Tibial artery (tissue), 4 donors: ENCODE measurements at regions not wholly inside any gene's neighbourhood (a gene's known extent, or its start where the extent isn't known, plus 50 kb on each side); places are given as distances from the start of the nearest gene placed in this dataset.
A peak's percentile ranks its signal among the peaks of the same experiment; 100 is the strongest.

ENCODE experiments used
- DNase-seq, 2 donors: peaks; one replicate each; pipeline ENCODE4 v3.0.0-alpha.2; 2019
- H3K27ac ChIP-seq, 2 donors: fragments of 200-600 bp; sonication (generic) in 1 of 2; 1 replicate in 1 of 2; 2 replicates in 1 of 2; pipeline ENCODE4 v1.5.1; 2018 to 2019; ENCODE audit warnings: mild to moderate bottlenecking in 1 of 2
- H3K27me3 ChIP-seq, 2 donors: fragments of 200-600 bp; sonication (generic) in 1 of 2; one replicate each; pipeline versions ENCODE4 v1.5.1 to v1.6.0; 2016 to 2019
- H3K36me3 ChIP-seq, 3 donors: fragments of 200-600 bp; sonication (generic) in 2 of 3; one replicate each; pipeline ENCODE4 v1.5.1; 2016 to 2019; ENCODE audit warnings: mild to moderate bottlenecking in 2 of 3
- H3K4me1 ChIP-seq, 4 donors: fragments of 200-600 bp; sonication (generic) in 2 of 4; 1 replicate in 3 of 4; 2 replicates in 1 of 4; pipeline ENCODE4 v1.5.1; 2016 to 2019
- H3K4me3 ChIP-seq, 2 donors: fragments of 200-600 bp; sonication (generic) in 1 of 2; 1 replicate in 1 of 2; 2 replicates in 1 of 2; pipeline ENCODE4 v1.5.1; 2018 to 2019; ENCODE audit warnings: mild to moderate bottlenecking in 2 of 2
- H3K9me3 ChIP-seq, 3 donors: fragments of 200-600 bp; sonication (generic) in 1 of 3; one replicate each; pipeline ENCODE4 v1.5.1; 2016 to 2019
- intact Hi-C: fragments of 100-400 bp; cut with DNase I; formaldehyde crosslinking; loops from one replicate; pipeline ENCODE4 v1.15.0; 2023; ENCODE audit warnings: low total_unique reads
- TF ChIP-seq, protein P1 (sequence below), 2 experiments: fragments of 200-600 bp in 1 of 2; fragments of 450-650 bp in 1 of 2; IDR thresholded peaks; one replicate each; pipeline ENCODE4 v1.5.1; 2017 to 2019; ENCODE audit warnings: antibody characterized with exemption in 2 of 2, mild to moderate bottlenecking in 1 of 2, moderate library complexity in 1 of 2

GRCh38 chr3:64342940-64343688 lies 117.8 kb upstream of the PRICKLE2 start:
- intact Hi-C loops, result no loop called here
- Histone ChIP-seq H3K27me3 (no peaks in the 10 kb centered on the region), H3K36me3 (no peaks in the 10 kb centered on the region), H3K27ac (no peak overlapping the region), H3K9me3 (no peaks in the 10 kb centered on the region), H3K4me3 (no peak overlapping the region), H3K4me1 (peaks cover 0 to 21% (median 6%) of the 10 kb centered on the region in 4 donors)
- TF ChIP-seq, protein P1, sequence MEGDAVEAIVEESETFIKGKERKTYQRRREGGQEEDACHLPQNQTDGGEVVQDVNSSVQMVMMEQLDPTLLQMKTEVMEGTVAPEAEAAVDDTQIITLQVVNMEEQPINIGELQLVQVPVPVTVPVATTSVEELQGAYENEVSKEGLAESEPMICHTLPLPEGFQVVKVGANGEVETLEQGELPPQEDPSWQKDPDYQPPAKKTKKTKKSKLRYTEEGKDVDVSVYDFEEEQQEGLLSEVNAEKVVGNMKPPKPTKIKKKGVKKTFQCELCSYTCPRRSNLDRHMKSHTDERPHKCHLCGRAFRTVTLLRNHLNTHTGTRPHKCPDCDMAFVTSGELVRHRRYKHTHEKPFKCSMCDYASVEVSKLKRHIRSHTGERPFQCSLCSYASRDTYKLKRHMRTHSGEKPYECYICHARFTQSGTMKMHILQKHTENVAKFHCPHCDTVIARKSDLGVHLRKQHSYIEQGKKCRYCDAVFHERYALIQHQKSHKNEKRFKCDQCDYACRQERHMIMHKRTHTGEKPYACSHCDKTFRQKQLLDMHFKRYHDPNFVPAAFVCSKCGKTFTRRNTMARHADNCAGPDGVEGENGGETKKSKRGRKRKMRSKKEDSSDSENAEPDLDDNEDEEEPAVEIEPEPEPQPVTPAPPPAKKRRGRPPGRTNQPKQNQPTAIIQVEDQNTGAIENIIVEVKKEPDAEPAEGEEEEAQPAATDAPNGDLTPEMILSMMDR (IDR thresholded peaks at IDR 0.05), result no peak
- DNase-seq, result no peak

DNA sequence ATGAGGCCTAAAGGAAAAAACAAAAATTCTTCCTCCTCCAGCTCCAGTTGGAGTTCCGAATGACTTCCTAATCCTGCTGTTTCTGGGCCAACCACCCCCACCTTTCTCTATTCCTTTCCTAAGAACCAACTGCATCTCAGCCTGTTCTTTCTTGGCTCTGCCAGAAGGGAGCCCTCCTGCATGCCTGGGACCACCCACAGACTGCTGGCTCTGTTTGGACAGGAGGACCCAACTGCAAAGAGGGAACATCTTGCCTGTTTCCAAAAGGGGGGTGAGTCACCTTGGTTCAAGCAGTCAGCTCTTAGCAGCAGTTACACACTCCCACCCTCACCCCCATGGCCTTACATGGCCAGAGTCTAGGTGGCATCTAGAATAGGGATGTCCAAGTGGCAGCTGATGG lies 116.0 kb upstream of the PRICKLE2 start:
- H3K27ac ChIP-seq, result peak overlapping the region in 1 of 2 donors; percentile 17
- DNase-seq, result no peak
- no peak overlapping the region for H3K4me3 ChIP-seq
- no peaks in the 10 kb centered on the region for H3K27me3 ChIP-seq
- H3K9me3 ChIP-seq, result no peaks in the 10 kb centered on the region
- no peaks in the 10 kb centered on the region for H3K36me3 ChIP-seq
- intact Hi-C loops, result no loop called here
- TF ChIP-seq, protein P1 (IDR thresholded peaks at IDR 0.05), result no peak
- peaks cover 0 to 21% (median 6%) of the 10 kb centered on the region in 4 donors for H3K4me1 ChIP-seq

GRCh38 chr3:64340641-64341101 lies 115.4 kb upstream of the PRICKLE2 start:
- Histone ChIP-seq H3K9me3 (no peaks in the 10 kb centered on the region), H3K4me1 (peaks cover 0 to 21% (median 6%) of the 10 kb centered on the region in 4 donors), H3K27me3 (no peaks in the 10 kb centered on the region), H3K36me3 (no peaks in the 10 kb centered on the region), H3K27ac (peak overlapping the region in 1 of 2 donors; percentile 17), H3K4me3 (peak overlapping the region; percentile 2 to 22)
- TF ChIP-seq, protein P1 (IDR thresholded peaks at IDR 0.05), result no peak
- no peak for DNase-seq
- intact Hi-C loops, result no loop called here

DNA sequence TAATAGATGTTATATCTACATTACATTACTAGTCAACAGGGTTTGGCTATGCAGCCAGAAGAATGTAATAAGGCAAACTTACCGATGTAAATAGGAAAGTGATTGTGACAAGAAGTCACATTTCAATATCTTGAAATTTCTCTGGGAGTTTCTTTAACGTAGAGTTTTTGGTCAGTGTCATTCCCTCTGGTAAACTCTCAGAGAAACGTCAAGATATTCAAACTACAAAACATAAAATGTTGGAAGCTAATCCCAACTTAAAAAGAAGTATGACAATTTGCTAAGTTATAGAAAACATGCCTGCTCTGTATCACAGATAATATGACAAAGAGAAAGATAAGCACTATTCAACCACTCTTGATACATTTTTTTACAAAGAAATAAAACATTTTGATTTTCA lies 111.2 kb upstream of the PRICKLE2 start:
- Histone ChIP-seq H3K4me1 (peaks cover 0 to 31% (median 0%) of the 10 kb centered on the region in 4 donors), H3K27ac (no peak overlapping the region), H3K27me3 (no peaks in the 10 kb centered on the region), H3K9me3 (no peaks in the 10 kb centered on the region), H3K4me3 (no peak overlapping the region), H3K36me3 (no peaks in the 10 kb centered on the region)
- TF ChIP-seq, protein P1 (IDR thresholded peaks at IDR 0.05), result no peak
- no peak for DNase-seq
- intact Hi-C loops, result no loop called here

DNA sequence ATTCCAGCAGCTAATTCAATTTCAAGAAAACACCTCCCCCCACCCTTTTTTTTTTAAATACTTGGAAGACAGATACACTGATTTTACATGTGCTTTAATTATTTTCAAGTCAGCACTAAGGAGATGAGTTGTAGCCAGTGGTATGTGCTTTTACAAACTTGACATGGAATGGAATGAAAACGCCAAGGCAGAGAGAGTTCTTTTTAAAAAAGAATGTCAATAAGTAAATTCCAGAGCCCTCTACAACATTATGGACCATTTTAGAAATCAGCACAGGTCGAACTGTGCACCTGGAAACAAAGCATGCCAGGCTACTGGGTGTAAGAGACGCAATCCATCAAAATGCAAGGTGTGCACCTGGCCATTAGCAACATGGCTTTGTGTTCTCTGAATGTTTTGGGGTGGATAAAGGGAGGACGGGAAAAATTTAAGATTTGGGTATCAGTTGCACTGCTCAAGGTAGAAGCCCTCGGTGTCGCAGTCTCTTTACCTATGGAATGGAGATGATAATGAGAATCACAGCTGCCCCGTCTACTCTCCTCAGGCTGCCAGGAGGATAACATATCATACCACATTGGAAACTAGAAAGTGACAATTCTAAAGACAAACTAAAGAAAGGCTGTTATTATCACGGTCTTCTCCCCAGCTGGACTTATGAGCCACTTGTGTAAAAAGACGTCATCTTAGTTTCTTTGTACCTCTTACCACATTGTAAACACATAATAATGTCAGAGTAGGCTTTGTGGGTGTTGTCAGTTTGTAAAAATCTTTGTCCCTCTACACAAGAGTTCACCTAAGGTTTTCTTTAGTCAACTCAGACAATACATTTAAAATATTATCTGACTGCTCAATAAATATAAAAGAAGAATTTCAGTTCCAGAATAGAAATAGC lies 107.4 kb upstream of the PRICKLE2 start:
- intact Hi-C loops, result no loop called here
- Histone ChIP-seq H3K9me3 (no peaks in the 10 kb centered on the region), H3K4me3 (no peak overlapping the region), H3K27me3 (no peaks in the 10 kb centered on the region), H3K4me1 (peaks cover 0 to 17% (median 0%) of the 10 kb centered on the region in 4 donors), H3K27ac (no peak overlapping the region), H3K36me3 (no peaks in the 10 kb centered on the region)
- no peak for DNase-seq
- TF ChIP-seq, protein P1 (IDR thresholded peaks at IDR 0.05), result no peak
